HepG2 (cell line): ENCODE measurements at regions not wholly inside any gene's neighbourhood (a gene's known extent, or its start where the extent isn't known, plus 50 kb on each side); places are given as distances from the start of the nearest gene placed in this dataset.

Source experiments
- ATAC-seq: fragments of 200-7000 bp; cut with Tn5 transposase; 3 replicates; pipeline ENCODE4 v1.9.1; 2020; ENCODE audit warnings: mild to moderate bottlenecking, moderate library complexity
- BruUV-seq: library from RNA; stranded (reverse); fragments of 400-500 nt; replicated peaks from 2 replicates; lab custom pipeline; 2021; lab: Mats Ljungman, UMichigan
- CTCF ChIA-PET: fragments of 300-600 bp; formaldehyde crosslinking; extraction: SDS; loops from one replicate; lab custom pipeline; 2021; ENCODE audit warnings: low total read pairs, inconsistent platforms, low intra/inter-chr PET ratio; lab: Yijun Ruan, JAX
- POLR2A ChIA-PET: fragments of 350-600 bp; sonication (Branson Sonifier 250); formaldehyde crosslinking; loops from one replicate; lab custom pipeline; 2020; ENCODE audit warnings: antibody characterized with exemption, inconsistent platforms; lab: Yijun Ruan, JAX
- DNase-seq: peaks from one replicate; pipeline ENCODE4 v3.0.0-alpha.2; 2015; ENCODE audit warnings: low spot score
- FAIRE-seq: peaks from 3 replicates; lab custom pipeline; 2011; peaks lifted over from hg19 to GRCh38; lab: Jason Lieb, UNC
- H2AFZ ChIP-seq: one replicate; pipeline ENCODE4 v1.6.1; 2011; ENCODE audit warnings: low read length, inconsistent platforms
- H3K27ac ChIP-seq: fragments of 300-600 bp; 3 replicates; pipeline ENCODE4 v1.8.0; 2011; ENCODE audit warnings: mixed run types, mild to moderate bottlenecking, mixed read lengths, low read length, inconsistent platforms; ENCODE audit not compliant: insufficient read depth; ENCODE audit errors: extremely low read length
- H3K27me3 ChIP-seq, 2 experiments: fragments of 200-600 bp in 1 of 2; 2 replicates in 1 of 2; 3 replicates in 1 of 2; pipeline versions ENCODE4 v1.6.0 to v1.8.0; 2011; ENCODE audit warnings: low read length in 2 of 2, mild to moderate bottlenecking in 2 of 2, moderate library complexity in 2 of 2, inconsistent platforms in 1 of 2; ENCODE audit not compliant: insufficient read depth in 2 of 2, control insufficient read depth in 1 of 2
- H3K36me3 ChIP-seq, 2 experiments: fragments of 200-600 bp in 1 of 2; replicated peaks in 1 of 2; 2 replicates in 1 of 2; 3 replicates in 1 of 2; pipeline versions ENCODE4 v1.5.1 to v1.8.0; 2011; ENCODE audit warnings: low read length in 2 of 2, inconsistent platforms in 1 of 2; ENCODE audit not compliant: insufficient read depth in 2 of 2, control insufficient read depth in 1 of 2
- H3K4me1 ChIP-seq: 2 replicates; pipeline ENCODE4 v1.5.1; 2012; ENCODE audit warnings: low read length, inconsistent platforms; ENCODE audit not compliant: insufficient read depth
- H3K4me2 ChIP-seq: 2 replicates; pipeline ENCODE4 v1.6.0; 2011; ENCODE audit warnings: low read depth, low read length, inconsistent platforms
- H3K4me3 ChIP-seq, 3 experiments: fragments of 200-600 bp in 1 of 3; sonication (generic), shearing (Covaris generic) in 1 of 3; replicated peaks in 1 of 3; 2 replicates each; pipeline ENCODE4 v1.5.1; 2011 to 2016; ENCODE audit warnings: low read length in 3 of 3, inconsistent platforms in 2 of 3, low read depth in 2 of 3, mild to moderate bottlenecking in 2 of 3, control low read depth in 1 of 3, mixed read lengths in 1 of 3; ENCODE audit not compliant: insufficient read depth in 1 of 3
- H3K79me2 ChIP-seq: one replicate; pipeline ENCODE4 v1.6.1; 2011; ENCODE audit warnings: low read length, inconsistent platforms; ENCODE audit not compliant: insufficient read depth
- H3K9ac ChIP-seq: 2 replicates; pipeline ENCODE4 v1.6.0; 2011; ENCODE audit warnings: mild to moderate bottlenecking, low read depth, low read length, inconsistent platforms; ENCODE audit not compliant: insufficient read depth
- H3K9me3 ChIP-seq: 2 replicates; pipeline ENCODE4 v1.5.1; 2012; ENCODE audit warnings: mild to moderate bottlenecking, low read length
- H4K20me1 ChIP-seq: 2 replicates; pipeline ENCODE4 v1.6.0; 2011; ENCODE audit warnings: inconsistent platforms, mild to moderate bottlenecking, low read length, moderate library complexity; ENCODE audit not compliant: insufficient read depth
- ATF3 ChIP-seq: sonication (generic); formaldehyde crosslinking; IDR thresholded peaks from 2 replicates; pipeline ENCODE4 v1.4.0; 2020; ENCODE audit warnings: missing genetic modification reagents
- KDM5B ChIP-seq: sonication (generic); formaldehyde crosslinking; IDR thresholded peaks from 2 replicates; pipeline ENCODE4 v1.4.0; 2020; ENCODE audit warnings: missing genetic modification reagents, mild to moderate bottlenecking, borderline replicate concordance
- MLLT10 ChIP-seq: sonication (generic); formaldehyde crosslinking; IDR thresholded peaks from 2 replicates; pipeline ENCODE4 v1.4.0; 2020; ENCODE audit warnings: missing genetic modification reagents
- PHF5A ChIP-seq: IDR thresholded peaks from one replicate; pipeline ENCODE4 v1.6.1; 2018; ENCODE audit warnings: low read depth, missing genetic modification reagents; ENCODE audit not compliant: unreplicated experiment
- STAT6 ChIP-seq: sonication (generic); formaldehyde crosslinking; IDR thresholded peaks from 2 replicates; pipeline ENCODE4 v1.4.0; 2020; ENCODE audit warnings: missing genetic modification reagents, mild to moderate bottlenecking, borderline replicate concordance
- ZNF101 ChIP-seq: sonication (generic); formaldehyde crosslinking; IDR thresholded peaks from 2 replicates; pipeline ENCODE4 v1.4.0; 2020; ENCODE audit warnings: mild to moderate bottlenecking, low read depth, missing genetic modification reagents, borderline replicate concordance
- ZNF253 ChIP-seq: sonication (generic); formaldehyde crosslinking; IDR thresholded peaks from 2 replicates; pipeline ENCODE4 v1.8.0; 2022; ENCODE audit warnings: mild to moderate bottlenecking, missing genetic modification reagents, borderline replicate concordance
- ZNF616 ChIP-seq: sonication (generic); formaldehyde crosslinking; IDR thresholded peaks from 2 replicates; pipeline ENCODE4 v1.5.0; 2020; ENCODE audit warnings: low read depth, mild to moderate bottlenecking, missing genetic modification reagents
- WGBS: methylation state at CpG from one replicate; pipeline ENCODE4 v1.1.6; 2017; ENCODE audit warnings: low lambda C conversion rate; 5-methylcytosine and 5-hydroxymethylcytosine counted together
- in situ Hi-C: cut with HindIII; loops from 2 replicates; pipeline ENCODE4 v1.10.0; 2017; ENCODE audit warnings: low pct_unique_long_range_greater_than_20kb; ENCODE audit not compliant: extremely low pct_ligation_motif_present
- intact Hi-C: fragments of 100-400 bp; cut with micrococcal nuclease; formaldehyde crosslinking; loops from one replicate; pipeline ENCODE4 v1.10.0; 2022; ENCODE audit not compliant: unreplicated experiment
- TF ChIP-seq, protein P1 (sequence below): sonication (generic); formaldehyde crosslinking; IDR thresholded peaks from 2 replicates; pipeline ENCODE4 v1.5.1; 2020; ENCODE audit warnings: missing genetic modification reagents, mild to moderate bottlenecking, borderline replicate concordance
- TF ChIP-seq, protein P2 (sequence below): sonication (generic); formaldehyde crosslinking; IDR thresholded peaks from 2 replicates; pipeline ENCODE4 v1.5.1; 2020; ENCODE audit warnings: mild to moderate bottlenecking, missing genetic modification reagents, moderate library complexity

GRCh38 chr3:135567223-135567622, 398.3 kb upstream of the PPP2R3A start:
- intact Hi-C loops = no loop called here
- Histone ChIP-seq H3K4me1 (no peaks in the 10 kb centered on the region), H3K79me2 (no peaks in the 10 kb centered on the region), H3K27me3 (no peaks in the 10 kb centered on the region; a peak in 2 of 5 replicates), H3K27ac (no peak overlapping the region), H2AFZ (no peak overlapping the region), H3K9ac (no peak overlapping the region), H4K20me1 (no peaks in the 10 kb centered on the region), H3K4me3 (no peak overlapping the region), H3K9me3 (no peaks in the 10 kb centered on the region), H3K36me3 (no peaks in the 10 kb centered on the region), H3K4me2 (no peak overlapping the region)
- BruUV-seq = no TSS peak
- ChIA-PET CTCF (no interaction called here), POLR2A (no interaction called here)
- ATAC-seq (no peak), FAIRE-seq (no peak), DNase-seq (no peak)
- 20% methylated on average over 6 of the region's 7 CpGs for WGBS
- TF ChIP-seq ZNF101 (CRISPR knock-in tag) (no peak), STAT6 (CRISPR knock-in tag) (no peak), ZNF616 (CRISPR knock-in tag) (no peak)
- TF ChIP-seq, protein P1, sequence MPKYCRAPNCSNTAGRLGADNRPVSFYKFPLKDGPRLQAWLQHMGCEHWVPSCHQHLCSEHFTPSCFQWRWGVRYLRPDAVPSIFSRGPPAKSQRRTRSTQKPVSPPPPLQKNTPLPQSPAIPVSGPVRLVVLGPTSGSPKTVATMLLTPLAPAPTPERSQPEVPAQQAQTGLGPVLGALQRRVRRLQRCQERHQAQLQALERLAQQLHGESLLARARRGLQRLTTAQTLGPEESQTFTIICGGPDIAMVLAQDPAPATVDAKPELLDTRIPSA (CRISPR knock-in tag) = no peak
- in situ Hi-C loops = no loop called here

- no peak overlapping the region for H3K9ac ChIP-seq
- ATAC-seq = no peak
- CTCF ChIA-PET = no interaction called here
- no peak for FAIRE-seq
- no peak overlapping the region for H3K4me3 ChIP-seq
- 0 out of 5 replicates have a peak, but pooled peaks cover 0 to 1% of the 10 kb centered on the region in 2 experiments for H3K27me3 ChIP-seq
- no peak overlapping the region for H3K4me2 ChIP-seq
- no peaks in the 10 kb centered on the region for H3K9me3 ChIP-seq
- H4K20me1 ChIP-seq = no peaks in the 10 kb centered on the region
- intact Hi-C loops = no loop called here
- no TSS peak for BruUV-seq
- H3K79me2 ChIP-seq = no peaks in the 10 kb centered on the region
- in situ Hi-C loops = no loop called here
- WGBS = 23% methylated on average over 7 of the region's 7 CpGs
- H3K4me1 ChIP-seq = no peaks in the 10 kb centered on the region
- no peaks in the 10 kb centered on the region for H3K36me3 ChIP-seq
- H2AFZ ChIP-seq = no peak overlapping the region
- no peak for DNase-seq
- no peak overlapping the region for H3K27ac ChIP-seq
- POLR2A ChIA-PET = no interaction called here
- TF ChIP-seq, protein P2, sequence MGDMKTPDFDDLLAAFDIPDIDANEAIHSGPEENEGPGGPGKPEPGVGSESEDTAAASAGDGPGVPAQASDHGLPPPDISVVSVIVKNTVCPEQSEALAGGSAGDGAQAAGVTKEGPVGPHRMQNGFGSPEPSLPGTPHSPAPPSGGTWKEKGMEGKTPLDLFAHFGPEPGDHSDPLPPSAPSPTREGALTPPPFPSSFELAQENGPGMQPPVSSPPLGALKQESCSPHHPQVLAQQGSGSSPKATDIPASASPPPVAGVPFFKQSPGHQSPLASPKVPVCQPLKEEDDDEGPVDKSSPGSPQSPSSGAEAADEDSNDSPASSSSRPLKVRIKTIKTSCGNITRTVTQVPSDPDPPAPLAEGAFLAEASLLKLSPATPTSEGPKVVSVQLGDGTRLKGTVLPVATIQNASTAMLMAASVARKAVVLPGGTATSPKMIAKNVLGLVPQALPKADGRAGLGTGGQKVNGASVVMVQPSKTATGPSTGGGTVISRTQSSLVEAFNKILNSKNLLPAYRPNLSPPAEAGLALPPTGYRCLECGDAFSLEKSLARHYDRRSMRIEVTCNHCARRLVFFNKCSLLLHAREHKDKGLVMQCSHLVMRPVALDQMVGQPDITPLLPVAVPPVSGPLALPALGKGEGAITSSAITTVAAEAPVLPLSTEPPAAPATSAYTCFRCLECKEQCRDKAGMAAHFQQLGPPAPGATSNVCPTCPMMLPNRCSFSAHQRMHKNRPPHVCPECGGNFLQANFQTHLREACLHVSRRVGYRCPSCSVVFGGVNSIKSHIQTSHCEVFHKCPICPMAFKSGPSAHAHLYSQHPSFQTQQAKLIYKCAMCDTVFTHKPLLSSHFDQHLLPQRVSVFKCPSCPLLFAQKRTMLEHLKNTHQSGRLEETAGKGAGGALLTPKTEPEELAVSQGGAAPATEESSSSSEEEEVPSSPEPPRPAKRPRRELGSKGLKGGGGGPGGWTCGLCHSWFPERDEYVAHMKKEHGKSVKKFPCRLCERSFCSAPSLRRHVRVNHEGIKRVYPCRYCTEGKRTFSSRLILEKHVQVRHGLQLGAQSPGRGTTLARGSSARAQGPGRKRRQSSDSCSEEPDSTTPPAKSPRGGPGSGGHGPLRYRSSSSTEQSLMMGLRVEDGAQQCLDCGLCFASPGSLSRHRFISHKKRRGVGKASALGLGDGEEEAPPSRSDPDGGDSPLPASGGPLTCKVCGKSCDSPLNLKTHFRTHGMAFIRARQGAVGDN (CRISPR knock-in tag) = no peak
- TF ChIP-seq MLLT10 (CRISPR knock-in tag) (no peak), ZNF253 (no peak), KDM5B (CRISPR knock-in tag) (no peak), ATF3 (no peak), PHF5A (CRISPR knock-in tag) (no peak)
Observed at GRCh38 chr3:135576751-135577150, 388.8 kb upstream of the PPP2R3A start.
